GM18909 (cell line): ENCODE measurements at regions not wholly inside any gene's neighbourhood (a gene's known extent, or its start where the extent isn't known, plus 50 kb on each side); places are given as distances from the start of the nearest gene placed in this dataset.
"Not testable (repeated sequence)": the region's sequence is repeated elsewhere in the genome, so short reads cannot be mapped to it uniquely, and the experiment has no call there.

Source experiments
- ATAC-seq: cut with Tn5 transposase; IDR thresholded peaks from one replicate; pipeline ENCODE4 v1.9.1; 2021; ENCODE audit warnings: mild to moderate bottlenecking; ENCODE audit not compliant: unreplicated experiment, poor library complexity

DNA sequence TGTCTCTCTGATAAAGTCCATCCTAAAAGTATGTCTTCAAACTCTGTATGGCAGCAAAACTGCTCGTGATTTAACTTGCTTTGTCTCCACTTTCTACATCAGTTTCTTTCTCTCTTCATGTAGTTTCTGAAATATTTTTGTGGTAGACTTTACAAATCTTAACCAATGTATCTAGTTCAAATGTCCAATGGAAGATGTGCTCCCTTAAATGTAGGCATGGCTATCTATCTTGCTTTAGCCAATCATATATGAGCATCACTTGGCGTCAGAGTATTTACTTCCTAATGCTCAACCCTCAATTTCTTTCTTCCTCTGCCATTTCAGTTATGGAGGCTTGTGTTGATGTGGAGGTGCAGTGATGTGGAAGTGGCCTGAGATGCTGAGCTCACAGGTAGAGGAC is 206.1 kb upstream of the ZNF608 start:
- peak; percentile 65 for ATAC-seq

DNA sequence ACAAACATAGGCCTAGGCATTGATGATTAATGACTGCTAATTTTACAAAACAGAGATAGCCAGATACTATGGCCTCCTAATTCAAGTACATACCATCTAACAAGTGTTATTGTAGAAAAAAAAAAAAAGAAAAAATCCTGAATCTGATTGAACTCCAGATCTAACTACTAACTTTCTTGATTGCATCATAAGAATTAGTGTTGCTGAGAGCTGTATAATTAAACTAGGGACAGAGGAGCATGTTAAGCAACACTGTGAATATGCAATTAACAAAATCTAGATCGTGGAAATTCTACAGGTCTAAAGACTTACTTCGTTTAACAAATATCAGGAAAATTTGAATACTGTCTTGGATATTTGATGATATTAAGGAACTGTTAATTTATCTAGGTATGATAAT is 208.3 kb upstream of the ZNF608 start:
- ATAC-seq = no peak

DNA sequence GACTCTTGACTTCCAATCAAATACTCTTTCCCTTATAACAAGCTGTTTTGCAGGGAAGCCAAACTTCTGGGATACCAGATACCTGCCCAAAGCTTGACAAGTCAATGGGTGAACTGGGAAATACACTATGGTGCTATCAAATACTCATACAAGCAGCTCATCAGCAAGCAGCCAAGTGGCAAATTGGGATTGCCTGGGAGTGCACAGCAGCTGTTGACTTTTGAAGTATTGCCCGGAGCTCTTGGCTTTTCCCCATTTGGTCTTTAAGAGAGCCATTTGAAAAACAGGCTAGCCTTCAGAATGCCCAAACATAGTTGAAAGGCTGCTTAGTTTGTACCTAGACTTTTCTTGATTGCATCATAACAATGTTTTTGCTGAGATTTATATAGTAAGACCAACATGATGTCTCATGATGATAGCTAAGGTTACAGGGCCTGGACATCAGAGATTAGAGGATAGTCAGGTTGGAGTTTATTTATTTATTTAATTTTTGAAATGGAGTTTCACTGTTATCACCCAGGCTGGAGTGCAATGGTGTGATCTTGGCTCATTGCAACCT is 210.1 kb upstream of the ZNF608 start:
- no peak for ATAC-seq

DNA sequence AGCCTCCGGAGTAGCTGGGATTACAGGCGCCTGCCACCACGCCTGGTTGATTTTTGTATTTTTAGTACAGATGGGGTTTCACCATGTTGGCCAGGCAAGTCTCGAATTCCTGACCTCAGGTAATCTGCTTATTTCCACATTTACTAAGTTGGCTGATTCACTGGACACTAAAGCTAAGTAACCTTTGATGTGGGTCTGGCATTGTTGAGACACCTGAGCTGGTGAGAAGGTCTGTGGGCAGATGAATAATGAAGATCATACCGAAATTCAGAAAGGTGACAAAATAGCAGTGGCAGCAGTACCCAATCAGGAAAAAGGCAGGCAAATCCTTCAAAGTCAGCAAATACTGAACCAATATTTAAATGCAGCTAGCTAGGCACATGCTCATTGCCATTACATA is 210.6 kb upstream of the ZNF608 start:
- no peak for ATAC-seq

DNA sequence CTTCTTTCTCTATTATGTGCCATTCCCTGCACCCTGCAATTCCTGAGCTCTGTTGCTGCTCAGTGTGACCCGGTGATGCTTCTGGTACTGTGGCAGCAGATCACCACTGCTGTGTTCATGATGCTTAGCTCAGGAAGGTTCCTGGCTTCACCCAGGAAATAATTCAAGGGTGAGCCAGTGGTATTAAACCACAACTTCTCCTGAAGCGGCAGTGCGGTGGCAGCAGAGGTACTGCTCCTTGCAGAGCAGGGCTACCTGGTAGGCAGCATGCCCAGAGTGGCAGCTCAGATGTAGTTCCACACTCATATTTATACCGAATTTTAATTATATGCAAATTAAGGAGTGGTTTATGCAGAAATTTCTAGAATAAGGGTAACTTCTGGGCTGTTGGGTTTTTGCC is 213.8 kb upstream of the ZNF608 start:
- no peak for ATAC-seq

DNA sequence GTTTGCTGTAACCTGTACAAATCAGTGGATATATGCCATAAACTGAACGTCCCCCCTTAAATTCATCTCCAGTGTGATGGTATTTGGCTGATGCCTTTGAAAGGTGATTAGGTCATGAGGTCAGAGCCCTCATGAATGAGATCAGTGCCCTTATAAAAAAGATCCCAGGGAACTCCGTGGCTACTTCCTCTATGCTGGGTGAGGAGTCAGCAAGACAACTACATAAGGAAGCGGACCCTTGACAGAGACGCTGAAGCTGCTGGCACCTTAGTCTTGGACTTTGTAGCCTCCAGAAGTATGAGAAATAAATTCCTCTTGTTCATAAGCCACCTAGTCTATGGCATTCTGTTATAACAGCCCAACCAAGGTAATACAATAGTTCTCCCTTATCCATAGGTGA is 215.1 kb upstream of the ZNF608 start:
- ATAC-seq = no peak

DNA sequence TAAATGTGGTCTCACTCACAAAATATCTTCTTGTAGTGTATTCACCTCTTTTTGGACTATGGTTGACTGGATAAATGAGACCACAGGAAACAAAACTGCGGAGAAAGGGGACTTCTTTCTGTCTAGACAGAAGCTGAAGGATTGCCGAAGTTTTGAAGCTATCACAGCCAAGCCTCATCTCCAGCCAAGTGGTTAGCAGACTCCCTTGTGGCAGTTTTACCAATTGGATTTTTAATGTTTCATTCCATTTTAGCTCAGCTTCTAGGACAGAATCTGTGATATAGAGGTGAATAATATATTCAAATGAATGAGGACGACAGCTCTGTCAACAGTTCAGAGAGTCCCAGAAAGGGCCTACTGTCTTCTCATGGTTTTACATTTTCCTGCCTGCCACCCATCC is 215.7 kb upstream of the ZNF608 start:
- ATAC-seq = no peak

DNA sequence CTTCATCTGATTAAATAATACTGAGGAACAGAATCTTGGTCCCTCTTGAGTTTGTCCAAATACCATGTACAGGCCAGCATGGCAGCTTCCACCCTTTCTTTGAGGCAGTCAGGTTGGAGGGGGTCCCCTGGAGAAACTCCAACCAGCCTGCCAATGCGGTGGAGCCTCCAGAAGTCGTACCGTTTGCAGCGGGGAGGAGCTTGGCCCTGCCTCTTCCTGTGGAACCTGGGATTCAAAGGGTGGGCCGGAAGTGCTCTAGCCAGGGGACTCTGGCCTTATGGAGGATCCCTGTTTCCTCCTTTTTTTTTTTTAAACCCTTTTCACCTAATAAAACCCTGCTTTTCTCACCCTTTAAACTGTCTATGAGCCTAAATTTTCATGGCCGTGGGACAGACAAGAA is 216.3 kb upstream of the ZNF608 start:
- no peak for ATAC-seq

DNA sequence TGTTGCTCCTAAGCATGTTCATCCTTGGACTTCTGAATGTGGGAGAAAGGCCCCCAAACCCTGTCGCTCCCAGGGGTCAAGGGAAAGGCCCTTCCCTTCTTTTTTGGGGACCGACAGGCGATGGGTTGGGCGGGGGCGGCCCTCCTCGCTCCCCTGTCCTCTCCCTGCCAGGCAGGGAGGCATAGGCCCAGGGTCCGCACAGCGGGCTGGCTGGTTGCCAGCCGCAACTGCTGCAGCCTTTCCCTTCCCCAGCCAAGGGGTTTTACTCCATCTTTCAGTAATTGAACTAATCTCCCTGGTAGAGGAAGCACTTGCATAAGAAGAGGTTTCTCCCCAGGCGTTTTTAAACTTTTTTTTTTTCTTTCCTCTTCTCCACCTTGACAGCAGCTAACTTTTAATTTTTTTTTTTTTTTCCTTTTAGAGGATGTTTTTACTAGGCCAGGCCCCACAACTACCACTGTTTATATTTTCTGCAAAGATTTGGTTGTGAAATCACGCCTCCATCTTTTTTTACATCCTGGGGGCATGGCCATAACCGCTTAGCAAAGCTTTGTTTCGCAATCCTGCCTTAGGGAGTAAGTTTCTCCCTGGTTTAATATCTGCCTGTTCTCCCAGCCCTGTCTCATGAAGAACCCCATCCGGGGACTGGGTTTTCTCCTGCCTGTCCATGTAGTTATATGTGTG is 216.9 kb upstream of the ZNF608 start:
- no peak for ATAC-seq

DNA sequence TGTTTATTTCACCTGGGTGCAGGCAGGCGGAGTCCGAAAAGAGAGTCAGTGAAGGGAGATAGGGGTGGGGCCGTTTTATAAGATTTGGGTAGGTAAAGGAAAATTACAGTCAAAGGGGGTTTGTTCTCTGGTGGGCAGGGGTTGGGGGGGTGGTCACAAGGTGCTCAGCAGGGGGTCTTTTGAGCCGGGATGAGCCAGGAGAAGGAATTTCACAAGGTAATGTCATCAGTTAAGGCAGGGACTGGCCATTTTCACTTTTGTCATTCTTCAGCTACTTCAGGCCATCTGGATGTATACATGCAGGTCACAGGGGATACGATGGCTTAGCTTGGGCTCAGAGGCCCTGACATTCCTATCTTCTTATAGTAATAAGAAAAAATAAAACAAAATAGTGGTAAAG is 220.3 kb upstream of the ZNF608 start:
- not testable (repeated sequence) for ATAC-seq

DNA sequence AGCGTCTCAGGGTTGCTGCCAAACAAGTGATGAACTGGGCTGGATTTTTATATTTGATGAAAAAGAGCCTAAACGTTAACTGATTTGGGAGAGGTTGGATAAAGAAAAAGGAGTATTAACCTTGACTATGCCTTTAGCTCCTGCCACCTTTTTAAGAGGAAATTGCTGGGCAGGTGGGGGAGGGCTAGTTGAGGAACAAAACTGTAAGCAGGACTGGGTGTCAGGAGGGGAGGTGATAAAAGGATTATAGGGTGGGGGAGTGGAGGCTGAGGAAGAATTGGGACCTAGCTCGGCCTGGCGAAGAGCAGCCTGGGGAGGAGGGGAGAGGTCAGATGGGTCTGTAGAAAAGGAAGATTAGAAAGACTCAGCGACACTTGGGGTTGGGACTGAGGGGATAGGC is 223.9 kb upstream of the ZNF608 start:
- ATAC-seq = not testable (repeated sequence)

DNA sequence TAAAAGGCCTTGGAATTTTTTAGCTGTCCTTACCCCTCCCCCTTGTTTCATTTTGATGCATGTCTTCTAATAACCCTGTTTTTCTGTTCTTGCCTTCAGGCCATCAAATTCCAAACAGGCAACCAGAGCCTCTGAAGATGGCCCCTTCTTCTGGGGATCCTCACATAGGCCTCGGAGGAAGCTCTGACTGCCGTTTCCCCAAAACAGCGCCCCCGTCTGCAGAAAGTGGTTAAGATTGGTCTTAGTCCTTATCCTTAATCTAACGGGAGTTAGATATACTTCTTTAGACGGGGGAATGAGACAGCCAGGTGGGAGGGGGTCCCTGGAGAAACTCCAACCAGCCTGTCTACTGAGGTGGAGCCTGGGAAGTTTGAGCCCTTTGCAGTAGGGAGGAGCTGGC is 226.3 kb upstream of the ZNF608 start:
- ATAC-seq = no peak

DNA sequence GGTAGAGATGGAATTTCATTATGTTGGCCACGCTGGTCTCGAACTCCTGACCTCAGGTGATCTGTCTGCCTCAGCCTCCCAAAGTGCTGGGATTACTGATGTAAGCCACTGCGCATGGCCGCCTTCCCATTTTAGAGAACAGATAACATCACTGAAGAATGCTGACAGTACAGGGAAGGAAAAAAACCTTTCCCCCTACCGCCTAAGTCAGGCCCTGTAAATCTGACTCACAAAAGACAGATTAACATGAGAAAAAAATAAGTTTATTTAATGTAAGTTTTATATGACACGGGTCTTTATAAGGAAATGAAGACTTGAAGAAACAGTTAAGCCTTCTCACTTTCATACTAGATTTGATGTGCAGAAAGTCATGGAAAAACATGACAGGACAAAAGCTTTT is 227.2 kb upstream of the ZNF608 start:
- no peak for ATAC-seq

DNA sequence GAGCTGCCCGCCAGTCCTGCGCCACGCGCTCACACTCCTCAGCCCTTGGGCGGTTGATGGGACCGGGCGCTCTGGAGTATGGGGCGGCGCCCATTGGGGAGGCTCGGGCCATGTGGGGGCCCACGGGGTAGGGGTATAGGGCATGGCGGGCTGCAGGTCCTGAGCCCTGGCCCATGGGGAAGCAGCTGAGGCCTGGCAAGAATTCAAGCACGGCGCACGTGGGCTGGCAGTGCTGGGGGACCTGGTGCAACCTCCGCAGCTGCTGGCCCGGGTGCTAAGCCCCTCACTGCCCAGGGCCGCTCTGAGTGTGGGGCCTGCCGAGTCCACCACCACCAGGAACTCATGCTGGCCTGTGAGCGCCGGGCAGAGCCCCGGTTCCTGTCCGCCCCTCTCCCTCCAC is 229.6 kb upstream of the ZNF608 start:
- no peak for ATAC-seq

DNA sequence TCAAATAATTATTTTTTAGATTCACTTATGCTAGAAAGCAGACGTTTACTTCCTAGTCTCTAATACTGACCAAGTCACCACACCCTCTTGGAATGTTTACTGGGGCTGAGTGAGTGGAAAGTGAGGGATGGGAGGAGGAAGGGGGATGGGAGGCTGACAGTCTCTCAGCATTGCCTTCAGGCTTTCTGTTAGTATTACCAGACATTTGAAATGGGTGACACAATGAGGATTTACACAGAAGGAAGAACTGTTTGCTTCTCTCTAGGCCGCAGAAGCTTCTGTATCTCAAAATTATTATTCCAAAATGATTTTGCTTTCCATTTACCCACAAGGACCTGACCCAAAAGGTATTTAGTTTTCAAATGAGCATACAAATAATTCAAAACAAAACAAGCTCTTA is 232.8 kb upstream of the ZNF608 start:
- ATAC-seq = no peak

DNA sequence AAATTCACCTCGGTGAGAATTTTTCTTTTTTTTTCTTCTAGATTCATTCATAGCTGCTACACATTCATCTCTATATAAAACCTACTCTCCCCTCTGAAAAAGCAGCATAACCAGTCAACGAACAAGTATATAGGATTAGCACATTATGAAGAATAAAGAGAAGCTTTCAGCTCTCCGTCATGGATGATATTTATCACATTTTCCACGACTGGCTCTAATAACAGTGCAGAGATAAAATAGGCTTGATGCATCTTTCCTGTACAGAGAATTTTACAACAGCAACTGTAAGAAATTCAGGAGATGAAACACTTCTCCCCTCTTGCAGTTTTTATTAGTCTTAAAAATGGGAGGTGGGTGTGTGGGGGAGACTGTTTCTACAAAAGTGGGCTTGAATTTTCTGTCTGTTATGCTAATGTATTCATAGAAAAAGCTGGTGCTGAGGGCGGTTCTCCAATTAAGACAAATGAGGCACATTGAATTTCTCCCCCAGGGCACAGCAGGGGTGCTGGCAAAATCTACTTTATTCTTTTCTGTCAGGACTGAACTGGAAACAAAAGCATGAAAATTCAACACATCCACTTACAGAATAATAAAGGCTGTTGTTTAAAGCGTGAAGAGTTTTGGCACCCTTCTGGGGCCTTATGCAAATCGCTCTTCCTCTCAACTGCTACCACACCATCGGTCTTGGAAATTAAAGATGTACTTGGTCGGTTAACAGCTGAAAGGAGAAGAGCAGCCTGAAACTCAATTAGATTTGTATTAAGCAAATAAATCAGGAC is 233.9 kb upstream of the ZNF608 start:
- ATAC-seq = peak; percentile 93

DNA sequence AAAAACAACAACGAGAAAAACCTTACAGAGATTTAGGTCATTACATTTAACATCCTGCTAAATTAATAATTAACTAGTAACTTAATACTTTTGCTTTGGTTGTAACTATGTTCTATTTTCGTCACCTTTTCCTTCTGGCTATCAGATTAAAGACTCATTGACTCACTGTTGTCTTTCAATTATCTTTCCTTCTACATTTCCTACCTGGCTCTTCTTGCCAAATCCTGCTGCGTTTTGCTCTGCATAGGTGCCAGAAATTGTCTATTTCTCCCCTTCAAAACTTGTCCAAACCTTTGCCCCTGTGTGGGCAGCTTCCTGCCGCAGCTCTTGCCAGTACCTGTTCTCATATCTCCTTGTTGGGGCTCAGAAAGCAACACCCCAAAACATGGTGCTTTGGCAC is 235.5 kb upstream of the ZNF608 start:
- no peak for ATAC-seq

DNA sequence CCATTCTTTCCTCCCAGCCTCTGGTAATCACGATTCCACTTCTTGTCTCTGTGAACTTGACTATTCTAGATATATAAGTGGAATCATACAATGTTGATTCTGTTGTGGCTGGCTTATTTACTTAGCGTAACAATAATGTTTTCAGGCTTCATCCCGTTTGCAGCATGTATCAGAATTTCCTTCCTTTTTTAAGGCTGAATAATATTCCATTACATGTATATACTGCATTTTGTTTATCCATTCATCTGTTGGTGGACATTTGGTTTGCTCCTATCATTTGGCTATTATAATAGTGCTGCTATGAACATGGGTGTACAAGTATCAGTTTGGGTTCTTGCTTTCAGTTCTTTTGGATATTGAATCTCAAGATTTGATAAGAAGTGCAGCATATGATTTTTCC is 239.7 kb upstream of the ZNF608 start:
- ATAC-seq = no peak

DNA sequence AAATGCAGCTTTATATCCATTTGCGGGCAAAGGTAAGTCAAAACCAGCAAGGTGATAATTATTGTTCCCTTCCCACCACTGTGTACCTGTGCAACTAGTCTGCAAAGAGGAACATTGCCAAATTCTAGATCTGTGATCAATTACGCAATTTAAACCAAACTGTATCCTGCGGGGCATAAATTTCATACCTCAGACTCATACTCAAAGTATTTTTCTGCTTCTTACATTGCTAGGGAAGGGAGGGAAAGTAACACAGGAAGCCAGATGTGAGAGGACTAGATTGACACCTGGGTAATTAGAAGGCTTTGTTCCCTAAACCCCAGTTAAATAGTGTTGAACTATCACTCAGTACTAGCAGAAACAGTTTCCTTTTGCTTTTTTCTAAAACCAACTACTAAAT is 240.2 kb upstream of the ZNF608 start:
- ATAC-seq = no peak

DNA sequence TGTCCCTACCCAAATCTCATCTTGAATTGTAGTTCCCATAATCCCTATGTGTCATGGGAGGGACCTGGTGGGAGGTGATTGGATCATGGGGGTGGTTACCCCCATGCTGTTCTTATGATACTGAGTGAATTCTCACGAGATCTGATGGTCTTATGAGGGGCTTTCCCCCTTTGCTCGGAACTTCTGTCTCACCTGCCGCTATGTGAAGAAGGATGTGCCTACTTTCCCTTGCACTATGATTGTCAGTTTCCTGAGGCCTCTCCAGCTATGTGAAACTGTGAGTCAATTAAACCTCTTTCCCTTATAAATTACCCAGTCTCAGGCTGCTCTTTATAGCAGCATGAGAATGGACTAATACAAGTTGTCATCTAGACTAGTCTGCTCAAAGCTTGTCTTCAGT is 241.3 kb upstream of the ZNF608 start:
- ATAC-seq = not testable (repeated sequence)

DNA sequence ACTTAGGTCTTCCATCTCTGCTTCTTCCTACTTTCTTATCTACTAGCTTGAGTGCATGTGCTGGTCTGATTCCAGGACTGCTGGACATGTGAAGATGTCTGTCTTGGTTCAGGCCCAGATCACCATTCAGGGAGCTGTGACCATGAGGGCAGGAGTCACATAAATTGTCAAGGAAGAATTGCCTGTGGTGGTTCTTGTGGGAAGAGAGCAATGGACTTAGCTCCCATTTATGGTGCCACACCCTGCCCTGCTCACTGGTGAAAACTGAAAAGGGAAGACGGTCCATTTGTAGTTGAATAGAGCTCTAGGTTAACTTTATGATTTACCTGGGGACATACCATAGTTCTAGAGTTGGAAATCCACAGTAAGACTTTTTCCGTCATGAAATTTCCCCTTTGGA is 244.3 kb upstream of the ZNF608 start:
- ATAC-seq = no peak

DNA sequence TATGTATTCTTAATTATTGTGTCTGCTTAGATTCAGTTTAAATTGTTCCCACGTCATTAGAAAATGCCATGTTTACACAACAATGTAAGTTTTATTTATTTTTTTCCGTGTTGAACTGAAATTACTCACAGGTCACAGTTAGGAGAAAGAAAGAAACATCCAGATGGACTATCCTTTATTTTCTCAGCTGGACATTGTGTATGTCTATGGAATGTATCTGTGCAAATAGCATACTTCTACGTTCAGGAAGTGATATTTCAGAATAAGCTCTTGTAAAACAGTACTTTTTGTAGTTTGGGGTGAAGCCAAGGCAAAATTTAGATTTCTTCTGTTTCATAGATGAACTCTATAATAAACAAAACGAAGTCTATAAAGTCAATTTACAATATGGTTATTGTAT is 249.0 kb upstream of the ZNF608 start:
- ATAC-seq = no peak
